Mucosa of gallbladder (tissue), 1 donor: ENCODE measurements at regions not wholly inside any gene's neighbourhood (a gene's known extent, or its start where the extent isn't known, plus 50 kb on each side); places are given as distances from the start of the nearest gene placed in this dataset.

ENCODE experiments used
- DNase-seq: peaks from one replicate; pipeline ENCODE4 v3.0.0-alpha.2; 2020; ENCODE audit warnings: low spot score
- donor health status: DM: no; HTN: no; CAD: no.

DNA sequence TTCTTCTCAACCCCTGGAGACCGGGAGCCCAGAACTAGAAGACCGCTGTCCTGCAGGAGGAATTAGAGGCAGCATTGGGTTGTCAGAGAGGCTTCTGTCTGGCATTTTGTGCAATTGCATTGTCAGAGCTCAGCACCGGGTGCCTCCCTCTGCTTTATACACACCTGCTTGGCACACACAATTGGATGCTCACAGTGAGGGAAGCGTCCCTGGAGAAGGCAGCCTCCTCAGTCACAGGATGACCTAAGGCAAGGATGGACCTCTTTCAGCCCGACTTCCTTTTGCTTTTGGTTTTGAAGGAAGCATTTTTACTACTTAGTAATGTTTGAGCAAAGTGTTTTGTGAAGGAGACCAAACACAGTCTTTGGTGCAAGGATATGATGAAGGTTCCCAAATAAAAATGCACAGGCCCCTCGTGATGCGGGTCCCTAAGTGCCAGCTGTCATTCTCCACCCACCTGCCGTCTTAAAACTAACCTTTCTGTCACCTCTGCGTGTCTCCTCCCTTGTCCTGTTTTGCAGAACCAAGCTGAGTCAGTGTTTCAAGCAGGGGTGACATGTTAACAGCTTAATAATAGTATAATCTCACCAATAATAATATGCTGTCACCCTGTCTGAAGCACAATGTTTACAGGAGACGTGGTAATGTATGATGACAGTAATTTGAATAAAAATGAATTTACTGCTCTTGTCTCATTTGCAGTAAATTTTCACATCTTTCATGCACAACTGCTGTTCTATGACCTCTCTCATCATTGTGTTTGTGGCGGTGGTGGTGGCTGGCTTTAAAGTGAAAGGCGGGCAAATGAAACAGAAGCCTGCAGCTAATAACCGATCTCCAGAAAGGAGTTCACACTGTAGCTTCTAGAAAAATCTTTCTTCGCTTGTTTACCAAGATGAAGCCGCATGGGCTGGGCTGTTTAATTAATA, 430.2 kb upstream of the MKI67 start:
- DNase-seq: no peak

GRCh38 chr10:128557149-128557710, 431.0 kb upstream of the MKI67 start:
- DNase-seq: no peak

DNA sequence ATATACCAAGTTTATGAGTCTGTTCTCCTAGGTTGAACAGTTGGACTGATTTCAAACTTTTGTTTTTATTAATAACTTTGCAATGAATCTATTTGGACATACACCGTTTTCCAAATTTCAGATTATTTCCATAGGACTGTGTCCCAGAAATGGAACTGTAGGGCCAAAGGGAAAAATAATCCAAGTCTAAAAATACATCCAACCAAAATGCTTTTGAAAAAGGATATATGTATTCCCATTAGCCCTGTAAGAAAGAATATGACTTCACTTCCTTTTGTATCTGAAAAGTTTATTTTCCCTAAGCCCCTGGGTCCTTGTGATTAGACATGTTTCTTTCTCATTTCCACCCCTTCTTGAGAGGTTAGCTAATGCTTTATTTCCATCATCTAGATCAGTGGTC, 434.2 kb upstream of the MKI67 start:
- no peak for DNase-seq

DNA sequence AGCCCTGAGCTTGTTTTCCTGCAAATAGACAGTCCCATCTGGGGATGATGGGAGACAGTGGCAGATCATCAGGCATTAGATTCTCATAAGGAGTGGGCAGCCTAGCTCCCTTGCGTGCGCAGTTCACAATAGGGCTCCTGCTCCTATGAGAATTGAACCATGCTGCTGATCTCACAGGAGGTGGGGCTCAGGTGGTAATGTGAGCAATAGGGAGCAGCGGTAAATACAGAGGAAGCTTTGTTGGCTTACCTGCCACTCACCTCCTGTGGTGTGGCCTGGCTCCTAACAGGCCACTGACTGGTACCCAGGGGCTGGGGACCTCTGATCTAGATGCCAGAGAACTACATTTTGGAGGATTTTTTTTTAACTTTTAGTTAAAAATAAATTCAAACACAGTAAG, 434.8 kb upstream of the MKI67 start:
- no peak for DNase-seq

DNA sequence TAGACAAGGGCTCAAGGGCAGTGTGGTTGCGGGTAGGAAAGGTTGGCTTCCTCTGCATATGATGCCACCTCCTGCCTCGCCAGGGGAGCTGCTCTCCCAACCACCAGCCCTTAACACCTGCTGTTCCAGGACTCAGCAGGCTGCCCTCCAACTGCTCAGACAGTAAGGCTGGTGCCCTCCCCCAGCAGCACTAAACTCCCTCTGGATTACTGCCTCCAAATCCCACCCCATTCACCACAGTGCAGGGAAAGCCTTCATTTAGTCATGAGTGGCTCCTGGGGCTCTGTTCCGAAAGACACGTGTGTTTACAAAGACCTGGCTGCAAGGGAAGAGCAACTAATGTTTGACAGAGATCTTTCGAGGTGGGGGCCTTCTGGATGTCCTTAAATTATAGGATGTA, 437.2 kb upstream of the MKI67 start:
- no peak for DNase-seq

DNA sequence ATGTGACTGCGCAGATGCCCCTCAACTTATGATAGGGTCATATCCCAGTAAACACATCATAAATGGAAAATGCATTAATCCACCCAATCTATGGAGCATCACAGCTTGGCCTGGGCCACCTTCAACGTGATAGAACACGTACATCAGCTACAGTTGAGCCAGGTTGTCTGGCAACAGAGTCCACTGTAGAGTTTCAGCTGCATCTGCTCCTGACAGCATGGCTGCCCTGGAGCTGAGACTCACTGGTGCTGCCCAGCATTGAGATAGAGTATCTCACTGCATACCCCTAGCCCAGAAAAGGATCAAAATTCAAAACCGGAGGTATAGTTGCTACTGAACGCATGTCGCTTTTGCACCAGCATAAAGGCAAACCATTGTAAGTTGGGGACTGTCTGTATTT, 437.7 kb upstream of the MKI67 start:
- no peak for DNase-seq

DNA sequence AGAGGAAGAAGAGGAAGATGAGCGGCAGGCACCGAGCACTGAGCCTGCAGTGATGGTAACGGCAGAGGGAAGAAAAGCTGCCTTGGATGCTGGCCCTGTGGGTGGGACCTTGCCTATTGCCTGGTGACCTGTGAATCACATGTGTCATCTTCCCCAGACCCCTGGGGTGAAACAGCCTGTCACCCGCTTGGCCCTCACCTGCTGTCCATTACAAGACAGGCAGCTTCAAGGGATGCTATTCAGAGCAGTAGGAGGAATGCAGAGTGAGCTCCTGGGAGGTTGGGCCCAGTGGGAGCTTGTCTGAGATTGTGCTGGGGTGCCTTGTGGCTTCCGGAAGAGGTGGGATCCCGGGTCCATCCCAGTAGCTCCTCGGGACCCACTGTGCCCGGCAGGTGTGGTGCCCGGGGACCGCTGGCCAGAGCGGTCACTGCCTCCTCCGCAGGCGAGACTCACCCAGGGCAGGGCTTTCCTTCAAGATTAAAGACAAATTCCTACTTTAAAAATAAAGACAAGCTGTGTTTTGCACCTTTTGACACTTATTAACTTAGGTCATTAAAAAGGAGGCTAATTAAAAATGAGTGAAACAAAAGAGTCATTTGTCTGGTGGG, 440.2 kb upstream of the MKI67 start:
- DNase-seq: no peak

DNA sequence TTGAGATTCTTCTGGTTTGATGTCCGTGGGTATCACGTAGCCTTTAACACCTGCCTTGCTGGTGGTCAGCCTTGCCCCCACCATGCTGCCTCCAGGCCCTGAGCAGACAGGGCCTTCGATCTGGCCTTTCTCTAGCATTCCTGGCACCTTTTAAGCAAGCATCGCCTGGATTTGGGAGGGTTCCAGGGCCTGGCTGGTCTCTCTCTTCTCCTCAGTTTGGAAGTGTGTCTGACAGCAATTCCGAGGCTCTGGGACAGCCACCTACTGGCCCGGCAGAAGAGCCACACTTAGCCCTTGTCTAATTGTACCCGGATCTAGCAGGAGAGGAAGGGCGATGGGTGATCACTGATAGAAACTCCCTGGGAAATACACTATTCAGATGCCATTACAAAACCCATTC, 441.3 kb upstream of the MKI67 start:
- DNase-seq: no peak

- peak; percentile 4 for DNase-seq
These were observed 441.8 kb upstream of the MKI67 start for GRCh38 chr10:128568041-128568440.

DNA sequence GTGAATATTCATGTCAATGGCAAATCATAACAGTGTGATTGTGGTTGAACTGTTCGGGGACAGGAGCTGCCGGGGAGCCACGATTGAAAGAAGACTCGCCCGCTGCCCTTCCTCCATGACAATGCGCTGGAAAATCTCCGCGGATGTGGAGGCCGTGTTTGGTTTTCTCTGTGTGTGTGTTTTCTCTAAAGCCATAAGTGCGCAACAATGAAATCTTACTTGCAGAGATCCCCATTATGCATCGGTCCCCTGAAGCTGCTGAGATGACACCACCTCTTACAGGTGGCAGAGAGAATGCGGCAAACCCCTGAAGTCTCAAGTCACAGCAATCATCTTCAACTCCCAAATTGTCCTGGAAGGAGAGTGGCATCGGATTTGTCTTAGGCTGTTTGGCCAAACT, 442.3 kb upstream of the MKI67 start:
- DNase-seq: no peak

DNA sequence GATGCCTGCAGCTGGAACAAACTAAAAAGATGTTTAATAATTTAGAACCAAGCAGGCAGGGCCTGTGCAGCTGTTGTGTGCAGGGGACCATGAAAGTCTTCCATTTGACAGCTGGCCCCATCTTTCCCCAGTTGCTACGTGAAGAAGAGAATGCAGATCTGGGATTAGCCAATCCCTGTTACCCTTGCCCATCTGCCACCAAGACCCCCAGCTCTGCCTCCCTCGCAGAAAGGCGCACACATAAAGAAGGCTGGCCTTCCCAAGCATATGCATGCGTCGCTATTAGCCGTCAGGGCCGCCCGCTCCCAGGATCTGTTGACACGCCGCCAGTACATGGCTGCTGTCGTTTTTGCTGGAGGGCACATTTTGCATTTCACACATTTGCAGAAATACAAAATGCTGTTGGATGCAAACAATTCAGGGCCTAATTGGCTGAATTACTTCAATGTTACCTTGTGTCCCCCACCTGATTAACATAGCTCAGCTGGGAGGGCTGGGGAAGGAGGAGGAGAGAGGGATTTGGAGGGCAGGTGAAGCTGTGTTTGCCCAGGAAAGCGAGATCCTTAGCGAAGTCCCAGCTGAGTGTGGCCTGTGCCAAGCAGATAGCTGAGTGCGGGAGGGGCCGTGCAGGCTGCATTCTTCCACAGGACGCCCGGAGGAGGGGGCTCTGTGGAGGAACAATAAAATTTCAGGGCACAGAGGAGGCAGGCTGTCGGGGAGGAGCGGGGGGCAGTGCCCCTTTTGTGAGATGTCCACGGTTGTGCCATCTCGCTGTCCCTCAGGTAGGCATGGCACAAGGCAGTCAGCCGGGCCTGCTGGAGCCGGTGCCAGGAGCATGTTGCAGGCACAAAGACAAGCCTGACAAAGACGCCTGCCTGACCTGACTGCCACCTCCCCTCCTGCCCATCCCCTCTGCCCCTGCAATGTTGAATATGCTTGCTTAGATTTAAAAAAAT, 443.0 kb upstream of the MKI67 start:
- DNase-seq: no peak

DNA sequence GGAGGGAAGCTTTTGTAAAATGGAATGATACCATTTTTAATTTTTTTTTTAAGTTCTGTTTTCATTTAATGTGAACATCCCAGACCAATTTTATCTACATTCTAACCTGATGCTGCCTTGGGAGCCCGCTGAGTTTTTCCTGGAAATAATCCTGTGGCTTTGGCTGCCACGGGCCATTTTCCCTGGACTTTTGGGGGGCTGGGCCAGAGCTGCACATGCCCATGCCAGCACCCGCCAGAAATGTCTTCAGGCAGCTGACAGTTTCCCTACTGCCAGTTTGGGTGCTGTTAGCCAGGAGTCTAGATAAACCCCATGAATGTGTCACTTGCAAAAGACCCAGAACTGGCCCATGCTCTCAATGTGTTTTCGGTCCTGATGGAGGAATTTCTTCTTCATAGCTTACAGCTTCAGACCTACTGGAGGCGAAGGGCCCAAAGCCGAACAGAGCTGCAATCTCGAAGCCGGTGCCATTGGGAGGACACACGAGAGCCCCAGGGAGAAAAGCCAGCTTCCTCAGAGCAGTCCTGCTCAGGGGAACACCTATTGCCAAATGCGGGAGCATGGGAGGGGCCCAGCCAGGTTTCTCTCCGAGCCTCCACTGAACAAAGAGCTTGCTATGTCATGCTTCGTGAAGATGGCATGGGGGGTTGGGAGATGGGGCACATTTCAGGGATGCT, 444.2 kb upstream of the MKI67 start:
- DNase-seq: no peak

DNA sequence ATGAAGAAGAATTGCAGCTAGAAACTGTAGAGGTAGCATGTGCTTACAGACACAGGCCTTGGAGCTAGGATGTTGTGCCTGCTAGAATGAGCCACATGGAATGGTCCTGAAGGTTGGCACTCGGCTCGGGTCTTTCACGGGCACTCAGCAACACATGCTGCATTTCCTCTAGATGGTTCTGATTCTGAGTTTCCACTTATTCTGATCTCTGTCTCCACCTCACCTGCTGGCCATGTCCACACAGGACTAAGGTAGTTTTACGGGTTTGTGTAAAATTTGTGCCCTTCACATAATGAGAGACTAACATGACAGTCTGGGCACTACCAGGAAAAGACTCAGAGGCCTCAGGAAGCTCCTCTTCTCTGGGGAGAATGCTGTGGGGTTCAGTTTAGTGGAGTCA, 444.8 kb upstream of the MKI67 start:
- DNase-seq: no peak

GRCh38 chr10:128571745-128572144, 445.5 kb upstream of the MKI67 start:
- DNase-seq: no peak

DNA sequence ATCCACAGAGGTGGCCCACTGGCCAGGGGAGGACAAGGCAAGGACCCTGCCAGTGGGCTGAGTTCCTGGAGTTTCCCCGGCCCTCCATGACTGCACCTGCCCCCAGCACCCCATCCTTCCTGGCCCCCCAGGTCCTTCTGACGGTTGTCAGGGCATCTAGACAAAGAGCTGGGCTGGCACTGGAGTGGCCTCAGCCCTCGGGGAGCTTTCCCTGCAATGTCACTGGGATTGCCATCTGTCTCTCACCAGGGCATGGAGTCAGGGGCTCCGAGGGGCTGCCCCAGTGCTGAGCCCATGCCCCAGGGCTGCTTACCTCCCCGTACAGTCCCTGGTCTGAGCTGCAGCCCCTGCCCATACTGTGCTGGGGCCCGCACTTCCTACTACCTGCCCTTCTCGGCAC, 446.5 kb upstream of the MKI67 start:
- DNase-seq: no peak

DNA sequence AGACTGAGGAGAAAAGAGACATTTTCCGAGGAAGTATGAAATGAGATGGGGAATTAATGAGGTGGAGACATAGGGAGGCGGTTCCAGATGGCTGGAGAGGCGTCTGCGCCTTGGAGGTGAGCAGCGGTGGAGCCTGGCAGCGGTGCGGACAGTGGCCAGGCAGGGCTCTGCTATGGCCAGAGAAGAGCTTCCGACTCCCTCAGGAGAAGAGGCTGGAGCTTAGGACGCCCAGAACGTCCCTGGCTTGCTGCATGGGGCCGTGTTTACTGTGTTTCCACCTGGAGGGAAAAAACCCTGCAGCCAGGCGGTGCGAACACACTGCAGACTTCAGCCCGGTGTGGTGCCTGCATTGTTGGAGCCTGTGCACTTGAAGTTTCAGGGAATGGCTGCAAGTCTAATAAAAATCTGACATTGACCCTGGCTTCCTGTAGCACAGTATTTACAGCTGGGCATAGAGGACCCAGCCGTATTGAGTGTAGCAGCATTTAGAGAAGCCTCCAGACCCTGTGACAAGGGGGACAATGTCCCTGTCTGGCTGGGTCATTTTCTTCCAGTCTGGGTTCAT, 447.1 kb upstream of the MKI67 start:
- DNase-seq: no peak

DNA sequence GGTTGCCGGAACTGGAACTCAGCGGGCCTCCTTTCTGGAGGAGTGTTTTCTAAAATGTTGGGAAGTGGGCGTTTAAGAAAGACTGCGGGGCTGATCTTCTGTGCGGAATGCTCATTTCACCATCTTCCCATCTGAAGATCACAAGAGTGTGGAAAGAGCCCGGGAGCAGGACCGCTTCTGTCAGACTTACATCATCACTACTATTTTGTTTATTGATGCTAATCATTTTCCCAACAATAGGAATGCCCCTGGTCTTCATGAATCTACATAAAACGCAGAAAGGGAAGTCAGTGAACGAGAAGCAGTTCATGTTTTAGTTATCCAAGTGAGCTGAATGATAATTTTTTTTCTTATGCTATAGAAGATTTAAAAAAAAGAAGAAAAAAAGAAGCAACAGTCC, 447.8 kb upstream of the MKI67 start:
- no peak for DNase-seq

DNA sequence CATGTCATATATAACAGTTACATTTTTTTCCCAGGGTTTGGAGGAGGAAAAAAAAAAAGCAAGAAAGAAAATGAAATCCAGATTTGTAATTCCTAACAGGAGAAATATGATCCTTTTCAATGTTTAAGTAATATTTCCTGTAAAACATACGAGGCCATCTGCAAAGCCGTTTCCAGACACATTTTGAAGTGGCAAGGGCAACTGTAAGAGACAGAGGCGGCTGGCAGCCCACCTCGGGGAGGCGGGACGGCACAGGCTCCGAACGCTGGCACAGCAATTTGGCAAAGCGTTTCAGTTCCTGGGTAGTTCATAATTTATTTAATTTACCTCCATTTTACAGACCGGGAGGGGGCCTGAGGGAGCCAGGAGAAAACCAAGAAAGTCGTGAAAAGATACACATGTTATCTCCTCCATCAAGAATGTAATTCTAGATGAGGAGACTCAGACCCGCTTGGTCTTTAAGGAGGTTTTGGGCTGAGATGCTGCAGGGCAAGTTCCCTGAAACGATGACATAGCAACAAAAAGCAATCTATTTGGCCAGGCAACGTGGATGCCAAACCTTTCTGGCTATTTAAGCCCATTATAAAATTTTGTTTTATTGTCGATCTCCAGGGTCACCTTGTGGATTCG, 448.5 kb upstream of the MKI67 start:
- no peak for DNase-seq

- DNase-seq: no peak
These were observed 449.5 kb upstream of the MKI67 start for GRCh38 chr10:128575761-128576160.

- DNase-seq: no peak
These were observed 450.1 kb upstream of the MKI67 start for GRCh38 chr10:128576336-128576735.
